H1 (cell line): ENCODE measurements at regions not wholly inside any gene's neighbourhood (a gene's known extent, or its start where the extent isn't known, plus 50 kb on each side); places are given as distances from the start of the nearest gene placed in this dataset.

Experiments
- CREB1 ChIP-seq: IDR thresholded peaks from 2 replicates; pipeline ENCODE4 v1.6.1; 2012; ENCODE audit warnings: inconsistent platforms
- CTCF ChIP-seq, 3 experiments: IDR thresholded peaks; 1 replicate in 2 of 3; 2 replicates in 1 of 3; pipeline versions ENCODE4 v1.5.1 to v1.6.1; 2011; ENCODE audit warnings: low read length in 3 of 3, mild to moderate bottlenecking in 3 of 3, inconsistent platforms in 2 of 3, low read depth in 1 of 3, moderate library complexity in 1 of 3; ENCODE audit not compliant: insufficient read depth in 1 of 3; ENCODE audit errors: control extremely low read depth in 1 of 3
- EP300 ChIP-seq, 2 experiments: IDR thresholded peaks; 1 replicate in 1 of 2; 2 replicates in 1 of 2; pipeline ENCODE4 v1.6.1; 2011 to 2012; ENCODE audit warnings: low read depth in 2 of 2, low read length in 2 of 2, mild to moderate bottlenecking in 2 of 2, borderline replicate concordance in 1 of 2, inconsistent platforms in 1 of 2, moderate library complexity in 1 of 2
- HDAC2 ChIP-seq, 2 experiments: fragments of 300-600 bp in 1 of 2; sonication (generic) in 1 of 2; IDR thresholded peaks; 2 replicates each; pipeline ENCODE4 v1.6.1; 2011 to 2012; ENCODE audit warnings: low read depth in 2 of 2, low read length in 2 of 2, mild to moderate bottlenecking in 2 of 2, moderate library complexity in 2 of 2, borderline replicate concordance in 1 of 2, inconsistent platforms in 1 of 2
- KDM1A ChIP-seq: fragments of 200-600, 300-600 bp; sonication (generic); IDR thresholded peaks from 2 replicates; pipeline ENCODE4 v1.7.1; 2016; ENCODE audit warnings: mild to moderate bottlenecking, low read length, borderline replicate concordance
- NANOG ChIP-seq: IDR thresholded peaks from 2 replicates; pipeline ENCODE4 v1.6.1; 2011; ENCODE audit warnings: low read length, low read depth, mild to moderate bottlenecking, inconsistent platforms; ENCODE audit not compliant: insufficient read depth, poor library complexity, severe bottlenecking
- POLR2AphosphoS5 ChIP-seq: IDR thresholded peaks from 2 replicates; pipeline ENCODE4 v1.6.1; 2011; ENCODE audit warnings: low read depth, low read length
- SIRT6 ChIP-seq: IDR thresholded peaks from one replicate; pipeline ENCODE4 v1.7.1; 2012; ENCODE audit warnings: low read length, inconsistent platforms
- TBP ChIP-seq: IDR thresholded peaks from 2 replicates; pipeline ENCODE4 v1.6.1; 2011; ENCODE audit warnings: low read depth, low read length, improper control_type of control experiment
- TF ChIP-seq, protein P1 (sequence below): IDR thresholded peaks from 2 replicates; pipeline ENCODE4 v1.6.1; 2012; ENCODE audit warnings: low read length, inconsistent platforms

DNA sequence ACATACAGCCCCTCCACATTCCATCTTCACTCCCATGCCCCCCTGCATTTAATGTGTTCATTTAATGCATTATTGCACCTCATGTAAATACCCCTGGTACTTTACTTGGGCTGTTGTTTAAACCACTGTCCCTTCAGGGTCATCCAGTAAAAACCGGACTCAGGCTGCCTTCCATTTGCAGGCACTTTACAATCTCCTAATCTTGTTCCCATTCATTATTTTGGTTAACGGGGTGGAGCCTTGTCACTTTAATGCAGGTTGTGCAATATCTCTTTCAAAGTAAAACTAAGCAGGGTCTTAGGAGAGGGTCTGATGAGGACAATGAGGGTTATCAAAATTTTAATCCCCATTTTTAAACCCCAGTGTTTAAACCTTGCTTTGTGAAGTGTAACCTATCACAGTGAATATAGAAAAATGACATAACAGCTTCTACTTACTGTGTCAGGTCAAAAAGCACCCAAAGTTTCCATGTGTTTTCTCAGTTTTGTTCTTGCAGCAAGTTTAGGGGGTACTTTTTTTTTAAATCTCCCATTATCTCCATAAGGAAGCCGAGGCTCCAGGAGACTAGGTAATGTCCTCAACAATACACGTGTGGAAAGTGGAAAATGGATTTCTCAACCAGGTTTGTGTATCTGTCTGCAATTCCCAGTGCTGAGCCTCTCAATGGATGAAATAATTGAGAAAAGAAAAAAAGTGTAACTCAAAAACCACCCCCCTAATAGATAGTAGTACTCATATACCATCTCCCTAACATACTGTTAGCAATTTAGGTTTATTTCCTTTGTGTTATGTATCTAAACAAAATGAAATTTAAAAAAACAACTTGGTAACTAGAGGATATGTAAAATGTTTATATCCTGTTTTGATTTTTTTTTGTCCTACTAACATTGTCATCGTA, 54.2 kb upstream of the SPRY4 start:
- TF ChIP-seq, protein P1, sequence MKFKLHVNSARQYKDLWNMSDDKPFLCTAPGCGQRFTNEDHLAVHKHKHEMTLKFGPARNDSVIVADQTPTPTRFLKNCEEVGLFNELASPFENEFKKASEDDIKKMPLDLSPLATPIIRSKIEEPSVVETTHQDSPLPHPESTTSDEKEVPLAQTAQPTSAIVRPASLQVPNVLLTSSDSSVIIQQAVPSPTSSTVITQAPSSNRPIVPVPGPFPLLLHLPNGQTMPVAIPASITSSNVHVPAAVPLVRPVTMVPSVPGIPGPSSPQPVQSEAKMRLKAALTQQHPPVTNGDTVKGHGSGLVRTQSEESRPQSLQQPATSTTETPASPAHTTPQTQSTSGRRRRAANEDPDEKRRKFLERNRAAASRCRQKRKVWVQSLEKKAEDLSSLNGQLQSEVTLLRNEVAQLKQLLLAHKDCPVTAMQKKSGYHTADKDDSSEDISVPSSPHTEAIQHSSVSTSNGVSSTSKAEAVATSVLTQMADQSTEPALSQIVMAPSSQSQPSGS = no peak
- TF ChIP-seq CTCF (IDR thresholded peaks at IDR 0.05; ENCODE audit: control extremely low read depth in 1 of 3, insufficient read depth in 1 of 3, low read depth in 1 of 3, low read length in 3 of 3) = no peak
- TF ChIP-seq KDM1A = no peak
- TF ChIP-seq HDAC2 (IDR thresholded peaks at IDR 0.05; ENCODE audit: borderline replicate concordance in 1 of 2, low read depth in 2 of 2, low read length in 2 of 2) = no peak
- TF ChIP-seq NANOG = no peak
- TF ChIP-seq POLR2AphosphoS5 = no peak
- no peak for TF ChIP-seq EP300 (IDR thresholded peaks at IDR 0.05; ENCODE audit: borderline replicate concordance in 1 of 2, low read depth in 2 of 2, low read length in 2 of 2)
- no peak for TF ChIP-seq SIRT6
- no peak for TF ChIP-seq TBP
- no peak for TF ChIP-seq CREB1
